GM23338 (cell line): ENCODE measurements at regions not wholly inside any gene's neighbourhood (a gene's known extent, or its start where the extent isn't known, plus 50 kb on each side); places are given as distances from the start of the nearest gene placed in this dataset.

Source experiments
- ATAC-seq: fragments of 200-7000 bp; cut with Tn5 transposase; 3 replicates; pipeline ENCODE4 v1.9.1; 2020
- DNase-seq: peaks from one replicate; pipeline ENCODE4 v3.0.0-alpha.2; 2015; ENCODE audit warnings: low spot score
- H2AFZ ChIP-seq: fragments of 200-600 bp; sonication (generic); 2 replicates; pipeline ENCODE4 v1.8.0; 2016; ENCODE audit warnings: antibody characterized with exemption, mild to moderate bottlenecking, moderate library complexity
- H3F3A ChIP-seq: fragments of 200-600 bp; sonication (generic); replicated peaks from 2 replicates; pipeline ENCODE4 v1.8.0; 2017; ENCODE audit warnings: antibody characterized with exemption, mixed run types, low read depth
- H3K27ac ChIP-seq: fragments of 200-600 bp; sonication (generic); 2 replicates; pipeline ENCODE4 v1.6.1; 2016; ENCODE audit warnings: low read depth
- H3K27me3 ChIP-seq: fragments of 200-600 bp; sonication (generic); 2 replicates; pipeline ENCODE4 v1.8.0; 2016; ENCODE audit warnings: mild to moderate bottlenecking, mixed run types, moderate library complexity; ENCODE audit not compliant: insufficient read depth
- H3K36me3 ChIP-seq: fragments of 200-600 bp; sonication (generic); 2 replicates; pipeline ENCODE4 v1.8.0; 2016; ENCODE audit warnings: mild to moderate bottlenecking; ENCODE audit not compliant: insufficient read depth
- H3K4me1 ChIP-seq: fragments of 200-600 bp; sonication (generic); 2 replicates; pipeline ENCODE4 v1.8.0; 2016; ENCODE audit warnings: mild to moderate bottlenecking, moderate library complexity; ENCODE audit not compliant: insufficient read depth
- H3K4me2 ChIP-seq: fragments of 200-600 bp; sonication (generic); 2 replicates; pipeline ENCODE4 v1.7.1; 2017; ENCODE audit warnings: mixed run types
- H3K4me3 ChIP-seq: fragments of 200-600 bp; sonication (generic); 2 replicates; pipeline ENCODE4 v1.6.1; 2016; ENCODE audit warnings: mixed run types
- H3K79me2 ChIP-seq: fragments of 200-600 bp; sonication (generic); replicated peaks from 2 replicates; pipeline ENCODE4 v1.8.0; 2017; ENCODE audit warnings: mild to moderate bottlenecking; ENCODE audit not compliant: insufficient read depth
- H3K9me2 ChIP-seq: fragments of 200-600 bp; sonication (generic); 2 replicates; pipeline ENCODE4 v1.8.0; 2017; ENCODE audit not compliant: insufficient read depth
- H4K20me1 ChIP-seq: fragments of 200-600 bp; sonication (generic); replicated peaks from 2 replicates; pipeline ENCODE4 v1.8.0; 2017; ENCODE audit warnings: mild to moderate bottlenecking; ENCODE audit not compliant: insufficient read depth
- H3K27ac Mint-ChIP-seq: 2 replicates; pipeline ENCODE4 v1.8.0; 2020; ENCODE audit warnings: inconsistent platforms, mild to moderate bottlenecking, moderate library complexity, mixed read lengths
- H3K27me3 Mint-ChIP-seq: 3 replicates; pipeline ENCODE4 v1.8.0; 2022; ENCODE audit warnings: low read depth, mild to moderate bottlenecking, moderate library complexity, mixed read lengths, inconsistent platforms; ENCODE audit not compliant: insufficient read depth, poor library complexity
- H3K36me3 Mint-ChIP-seq: 3 replicates; pipeline ENCODE4 v1.8.0; 2021; ENCODE audit warnings: low read depth, mild to moderate bottlenecking, inconsistent platforms, moderate library complexity, mixed read lengths
- H3K4me1 Mint-ChIP-seq: 3 replicates; pipeline ENCODE4 v1.8.0; 2020; ENCODE audit warnings: mild to moderate bottlenecking, inconsistent platforms, mixed read lengths
- H3K4me3 Mint-ChIP-seq: 3 replicates; pipeline ENCODE4 v1.8.0; 2021; ENCODE audit warnings: moderate library complexity, mild to moderate bottlenecking, inconsistent platforms, mixed read lengths
- H3K9me3 Mint-ChIP-seq: 3 replicates; pipeline ENCODE4 v1.8.0; 2020; ENCODE audit warnings: moderate library complexity, mild to moderate bottlenecking, inconsistent platforms, mixed read lengths
- CREB1 ChIP-seq: fragments of 250-450 bp; sonication (Bioruptor Pico); IDR thresholded peaks from 2 replicates; pipeline ENCODE4 v1.5.0; 2020; ENCODE audit warnings: low read depth, mild to moderate bottlenecking, moderate library complexity
- EZH2 ChIP-seq: fragments of 200-600 bp; sonication (generic); IDR thresholded peaks from one replicate; pipeline ENCODE4 v1.8.0; 2017; ENCODE audit warnings: antibody characterized with exemption, mild to moderate bottlenecking, low read depth; ENCODE audit not compliant: unreplicated experiment
- EZH2phosphoT487 ChIP-seq: fragments of 200-600 bp; sonication (generic); IDR thresholded peaks from one replicate; pipeline ENCODE4 v1.8.1; 2018; ENCODE audit warnings: antibody characterized with exemption; ENCODE audit not compliant: unreplicated experiment
- JUNB ChIP-seq: IDR thresholded peaks from one replicate; pipeline ENCODE4 v1.6.1; 2016; ENCODE audit warnings: antibody characterized with exemption; ENCODE audit not compliant: unreplicated experiment
- NANOG ChIP-seq: IDR thresholded peaks from 2 replicates; pipeline ENCODE4 v1.6.1; 2016; ENCODE audit warnings: antibody characterized with exemption, borderline replicate concordance
- POLR2AphosphoS5 ChIP-seq: IDR thresholded peaks from 2 replicates; pipeline ENCODE4 v1.6.1; 2016; ENCODE audit warnings: antibody characterized with exemption, low read depth
- STAT1 ChIP-seq: IDR thresholded peaks from one replicate; pipeline ENCODE4 v1.6.1; 2016; ENCODE audit warnings: antibody characterized with exemption; ENCODE audit not compliant: unreplicated experiment
- ZNF114 ChIP-seq: fragments of 250-450 bp; sonication (Bioruptor Pico); IDR thresholded peaks from 2 replicates; pipeline ENCODE4 v1.5.0; 2020; ENCODE audit warnings: mild to moderate bottlenecking, moderate library complexity
- ZNF331 ChIP-seq: fragments of 250-450 bp; sonication (Bioruptor Pico); IDR thresholded peaks from 2 replicates; pipeline ENCODE4 v1.5.0; 2020; ENCODE audit warnings: low read depth, mild to moderate bottlenecking, moderate library complexity
- TF ChIP-seq, protein P1 (sequence below), 2 experiments: fragments of 200-600 bp in 1 of 2; sonication (generic) in 1 of 2; conservative IDR thresholded peaks; 2 replicates each; pipeline versions ENCODE4 v1.5.1 to v1.6.1; 2016 to 2017; ENCODE audit warnings: antibody characterized with exemption in 2 of 2, low read depth in 2 of 2, mild to moderate bottlenecking in 2 of 2, moderate library complexity in 1 of 2
- TF ChIP-seq, protein P2 (sequence below): fragments of 250-450 bp; sonication (Bioruptor Pico); IDR thresholded peaks from 2 replicates; pipeline ENCODE4 v1.5.0; 2020; ENCODE audit warnings: mild to moderate bottlenecking, moderate library complexity
- TF ChIP-seq, protein P3 (sequence below): IDR thresholded peaks from 2 replicates; pipeline ENCODE4 v1.6.1; 2016; ENCODE audit warnings: antibody characterized with exemption
- TF ChIP-seq, protein P4 (sequence below): IDR thresholded peaks from one replicate; pipeline ENCODE4 v1.6.1; 2018; ENCODE audit warnings: antibody characterized with exemption; ENCODE audit not compliant: unreplicated experiment

DNA sequence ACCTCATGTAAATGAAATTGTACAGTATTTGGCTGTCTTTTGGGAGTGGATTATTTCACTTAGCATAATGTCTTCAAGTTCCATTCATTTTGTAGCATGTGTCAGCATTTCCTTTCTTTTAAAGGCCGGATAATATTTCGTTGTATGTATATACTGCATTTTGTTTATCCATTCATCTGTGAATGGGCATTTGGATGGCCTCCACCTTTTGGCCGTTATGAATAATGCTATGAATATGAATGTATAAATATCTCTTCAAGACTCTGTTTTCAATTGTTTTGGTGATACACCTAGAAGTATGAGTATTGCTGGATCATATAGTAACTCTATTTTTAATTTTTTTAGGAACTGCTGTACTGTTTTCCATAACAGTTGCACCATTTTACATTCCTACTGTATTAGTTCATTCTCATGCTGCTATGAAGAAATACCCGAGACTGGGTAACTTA, 164.9 kb downstream of the DYRK2 start:
- peaks cover 8% of the 10 kb centered on the region; the same call in 2 of the 3 replicates for H3K36me3 Mint-ChIP-seq
- Histone ChIP-seq H4K20me1 (no peaks in the 10 kb centered on the region), H3K4me2 (no peak overlapping the region), H3K79me2 (no peaks in the 10 kb centered on the region), H3K4me3 (no peak overlapping the region), H3F3A (no peaks in the 10 kb centered on the region), H3K9me2 (no peaks in the 10 kb centered on the region), H3K4me1 (no peaks in the 10 kb centered on the region), H3K36me3 (peaks cover 9% of the 10 kb centered on the region), H2AFZ (no peak overlapping the region), H3K27ac (no peak overlapping the region), H3K27me3 (no peaks in the 10 kb centered on the region)
- no peak overlapping the region for H3K27ac Mint-ChIP-seq
- H3K27me3 Mint-ChIP-seq: no peaks in the 10 kb centered on the region
- TF ChIP-seq ZNF114 (CRISPR knock-in tag) (no peak), STAT1 (no peak), JUNB (no peak), ZNF331 (CRISPR knock-in tag) (no peak), CREB1 (CRISPR knock-in tag) (no peak), EZH2 (no peak), NANOG (no peak), EZH2phosphoT487 (no peak), POLR2AphosphoS5 (no peak)
- TF ChIP-seq, protein P1, sequence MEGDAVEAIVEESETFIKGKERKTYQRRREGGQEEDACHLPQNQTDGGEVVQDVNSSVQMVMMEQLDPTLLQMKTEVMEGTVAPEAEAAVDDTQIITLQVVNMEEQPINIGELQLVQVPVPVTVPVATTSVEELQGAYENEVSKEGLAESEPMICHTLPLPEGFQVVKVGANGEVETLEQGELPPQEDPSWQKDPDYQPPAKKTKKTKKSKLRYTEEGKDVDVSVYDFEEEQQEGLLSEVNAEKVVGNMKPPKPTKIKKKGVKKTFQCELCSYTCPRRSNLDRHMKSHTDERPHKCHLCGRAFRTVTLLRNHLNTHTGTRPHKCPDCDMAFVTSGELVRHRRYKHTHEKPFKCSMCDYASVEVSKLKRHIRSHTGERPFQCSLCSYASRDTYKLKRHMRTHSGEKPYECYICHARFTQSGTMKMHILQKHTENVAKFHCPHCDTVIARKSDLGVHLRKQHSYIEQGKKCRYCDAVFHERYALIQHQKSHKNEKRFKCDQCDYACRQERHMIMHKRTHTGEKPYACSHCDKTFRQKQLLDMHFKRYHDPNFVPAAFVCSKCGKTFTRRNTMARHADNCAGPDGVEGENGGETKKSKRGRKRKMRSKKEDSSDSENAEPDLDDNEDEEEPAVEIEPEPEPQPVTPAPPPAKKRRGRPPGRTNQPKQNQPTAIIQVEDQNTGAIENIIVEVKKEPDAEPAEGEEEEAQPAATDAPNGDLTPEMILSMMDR (conservative IDR thresholded peaks at IDR 0.05; ENCODE audit: low read depth in 2 of 2): no peak
- TF ChIP-seq, protein P2, sequence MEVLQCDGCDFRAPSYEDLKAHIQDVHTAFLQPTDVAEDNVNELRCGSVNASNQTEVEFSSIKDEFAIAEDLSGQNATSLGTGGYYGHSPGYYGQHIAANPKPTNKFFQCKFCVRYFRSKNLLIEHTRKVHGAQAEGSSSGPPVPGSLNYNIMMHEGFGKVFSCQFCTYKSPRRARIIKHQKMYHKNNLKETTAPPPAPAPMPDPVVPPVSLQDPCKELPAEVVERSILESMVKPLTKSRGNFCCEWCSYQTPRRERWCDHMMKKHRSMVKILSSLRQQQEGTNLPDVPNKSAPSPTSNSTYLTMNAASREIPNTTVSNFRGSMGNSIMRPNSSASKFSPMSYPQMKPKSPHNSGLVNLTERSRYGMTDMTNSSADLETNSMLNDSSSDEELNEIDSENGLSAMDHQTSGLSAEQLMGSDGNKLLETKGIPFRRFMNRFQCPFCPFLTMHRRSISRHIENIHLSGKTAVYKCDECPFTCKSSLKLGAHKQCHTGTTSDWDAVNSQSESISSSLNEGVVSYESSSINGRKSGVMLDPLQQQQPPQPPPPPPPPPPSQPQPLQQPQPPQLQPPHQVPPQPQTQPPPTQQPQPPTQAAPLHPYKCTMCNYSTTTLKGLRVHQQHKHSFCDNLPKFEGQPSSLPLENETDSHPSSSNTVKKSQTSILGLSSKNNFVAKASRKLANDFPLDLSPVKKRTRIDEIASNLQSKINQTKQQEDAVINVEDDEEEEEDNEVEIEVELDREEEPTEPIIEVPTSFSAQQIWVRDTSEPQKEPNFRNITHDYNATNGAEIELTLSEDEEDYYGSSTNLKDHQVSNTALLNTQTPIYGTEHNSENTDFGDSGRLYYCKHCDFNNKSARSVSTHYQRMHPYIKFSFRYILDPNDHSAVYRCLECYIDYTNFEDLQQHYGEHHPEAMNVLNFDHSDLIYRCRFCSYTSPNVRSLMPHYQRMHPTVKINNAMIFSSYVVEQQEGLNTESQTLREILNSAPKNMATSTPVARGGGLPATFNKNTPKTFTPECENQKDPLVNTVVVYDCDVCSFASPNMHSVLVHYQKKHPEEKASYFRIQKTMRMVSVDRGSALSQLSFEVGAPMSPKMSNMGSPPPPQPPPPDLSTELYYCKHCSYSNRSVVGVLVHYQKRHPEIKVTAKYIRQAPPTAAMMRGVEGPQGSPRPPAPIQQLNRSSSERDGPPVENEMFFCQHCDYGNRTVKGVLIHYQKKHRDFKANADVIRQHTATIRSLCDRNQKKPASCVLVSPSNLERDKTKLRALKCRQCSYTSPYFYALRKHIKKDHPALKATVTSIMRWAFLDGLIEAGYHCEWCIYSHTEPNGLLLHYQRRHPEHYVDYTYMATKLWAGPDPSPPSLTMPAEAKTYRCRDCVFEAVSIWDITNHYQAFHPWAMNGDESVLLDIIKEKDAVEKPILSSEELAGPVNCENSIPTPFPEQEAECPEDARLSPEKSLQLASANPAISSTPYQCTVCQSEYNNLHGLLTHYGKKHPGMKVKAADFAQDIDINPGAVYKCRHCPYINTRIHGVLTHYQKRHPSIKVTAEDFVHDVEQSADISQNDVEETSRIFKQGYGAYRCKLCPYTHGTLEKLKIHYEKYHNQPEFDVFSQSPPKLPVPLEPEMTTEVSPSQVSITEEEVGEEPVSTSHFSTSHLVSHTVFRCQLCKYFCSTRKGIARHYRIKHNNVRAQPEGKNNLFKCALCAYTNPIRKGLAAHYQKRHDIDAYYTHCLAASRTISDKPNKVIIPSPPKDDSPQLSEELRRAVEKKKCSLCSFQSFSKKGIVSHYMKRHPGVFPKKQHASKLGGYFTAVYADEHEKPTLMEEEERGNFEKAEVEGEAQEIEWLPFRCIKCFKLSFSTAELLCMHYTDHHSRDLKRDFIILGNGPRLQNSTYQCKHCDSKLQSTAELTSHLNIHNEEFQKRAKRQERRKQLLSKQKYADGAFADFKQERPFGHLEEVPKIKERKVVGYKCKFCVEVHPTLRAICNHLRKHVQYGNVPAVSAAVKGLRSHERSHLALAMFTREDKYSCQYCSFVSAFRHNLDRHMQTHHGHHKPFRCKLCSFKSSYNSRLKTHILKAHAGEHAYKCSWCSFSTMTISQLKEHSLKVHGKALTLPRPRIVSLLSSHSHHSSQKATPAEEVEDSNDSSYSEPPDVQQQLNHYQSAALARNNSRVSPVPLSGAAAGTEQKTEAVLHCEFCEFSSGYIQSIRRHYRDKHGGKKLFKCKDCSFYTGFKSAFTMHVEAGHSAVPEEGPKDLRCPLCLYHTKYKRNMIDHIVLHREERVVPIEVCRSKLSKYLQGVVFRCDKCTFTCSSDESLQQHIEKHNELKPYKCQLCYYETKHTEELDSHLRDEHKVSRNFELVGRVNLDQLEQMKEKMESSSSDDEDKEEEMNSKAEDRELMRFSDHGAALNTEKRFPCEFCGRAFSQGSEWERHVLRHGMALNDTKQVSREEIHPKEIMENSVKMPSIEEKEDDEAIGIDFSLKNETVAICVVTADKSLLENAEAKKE (CRISPR knock-in tag): no peak
- TF ChIP-seq, protein P3, sequence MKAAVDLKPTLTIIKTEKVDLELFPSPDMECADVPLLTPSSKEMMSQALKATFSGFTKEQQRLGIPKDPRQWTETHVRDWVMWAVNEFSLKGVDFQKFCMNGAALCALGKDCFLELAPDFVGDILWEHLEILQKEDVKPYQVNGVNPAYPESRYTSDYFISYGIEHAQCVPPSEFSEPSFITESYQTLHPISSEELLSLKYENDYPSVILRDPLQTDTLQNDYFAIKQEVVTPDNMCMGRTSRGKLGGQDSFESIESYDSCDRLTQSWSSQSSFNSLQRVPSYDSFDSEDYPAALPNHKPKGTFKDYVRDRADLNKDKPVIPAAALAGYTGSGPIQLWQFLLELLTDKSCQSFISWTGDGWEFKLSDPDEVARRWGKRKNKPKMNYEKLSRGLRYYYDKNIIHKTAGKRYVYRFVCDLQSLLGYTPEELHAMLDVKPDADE: no peak
- TF ChIP-seq, protein P4, sequence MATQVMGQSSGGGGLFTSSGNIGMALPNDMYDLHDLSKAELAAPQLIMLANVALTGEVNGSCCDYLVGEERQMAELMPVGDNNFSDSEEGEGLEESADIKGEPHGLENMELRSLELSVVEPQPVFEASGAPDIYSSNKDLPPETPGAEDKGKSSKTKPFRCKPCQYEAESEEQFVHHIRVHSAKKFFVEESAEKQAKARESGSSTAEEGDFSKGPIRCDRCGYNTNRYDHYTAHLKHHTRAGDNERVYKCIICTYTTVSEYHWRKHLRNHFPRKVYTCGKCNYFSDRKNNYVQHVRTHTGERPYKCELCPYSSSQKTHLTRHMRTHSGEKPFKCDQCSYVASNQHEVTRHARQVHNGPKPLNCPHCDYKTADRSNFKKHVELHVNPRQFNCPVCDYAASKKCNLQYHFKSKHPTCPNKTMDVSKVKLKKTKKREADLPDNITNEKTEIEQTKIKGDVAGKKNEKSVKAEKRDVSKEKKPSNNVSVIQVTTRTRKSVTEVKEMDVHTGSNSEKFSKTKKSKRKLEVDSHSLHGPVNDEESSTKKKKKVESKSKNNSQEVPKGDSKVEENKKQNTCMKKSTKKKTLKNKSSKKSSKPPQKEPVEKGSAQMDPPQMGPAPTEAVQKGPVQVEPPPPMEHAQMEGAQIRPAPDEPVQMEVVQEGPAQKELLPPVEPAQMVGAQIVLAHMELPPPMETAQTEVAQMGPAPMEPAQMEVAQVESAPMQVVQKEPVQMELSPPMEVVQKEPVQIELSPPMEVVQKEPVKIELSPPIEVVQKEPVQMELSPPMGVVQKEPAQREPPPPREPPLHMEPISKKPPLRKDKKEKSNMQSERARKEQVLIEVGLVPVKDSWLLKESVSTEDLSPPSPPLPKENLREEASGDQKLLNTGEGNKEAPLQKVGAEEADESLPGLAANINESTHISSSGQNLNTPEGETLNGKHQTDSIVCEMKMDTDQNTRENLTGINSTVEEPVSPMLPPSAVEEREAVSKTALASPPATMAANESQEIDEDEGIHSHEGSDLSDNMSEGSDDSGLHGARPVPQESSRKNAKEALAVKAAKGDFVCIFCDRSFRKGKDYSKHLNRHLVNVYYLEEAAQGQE: no peak
- peaks cover 29% of the 10 kb centered on the region for H3K9me3 Mint-ChIP-seq
- DNase-seq (no peak), ATAC-seq (no peak)
- no peaks in the 10 kb centered on the region for H3K4me1 Mint-ChIP-seq
- H3K4me3 Mint-ChIP-seq: no peak overlapping the region
